HG02763 (cell line): ENCODE measurements at regions not wholly inside any gene's neighbourhood (a gene's known extent, or its start where the extent isn't known, plus 50 kb on each side); places are given as distances from the start of the nearest gene placed in this dataset.

Experiments
- ATAC-seq: cut with Tn5 transposase; IDR thresholded peaks from one replicate; pipeline ENCODE4 v1.9.1; 2021; ENCODE audit warnings: mild to moderate bottlenecking, moderate library complexity; ENCODE audit not compliant: unreplicated experiment

DNA sequence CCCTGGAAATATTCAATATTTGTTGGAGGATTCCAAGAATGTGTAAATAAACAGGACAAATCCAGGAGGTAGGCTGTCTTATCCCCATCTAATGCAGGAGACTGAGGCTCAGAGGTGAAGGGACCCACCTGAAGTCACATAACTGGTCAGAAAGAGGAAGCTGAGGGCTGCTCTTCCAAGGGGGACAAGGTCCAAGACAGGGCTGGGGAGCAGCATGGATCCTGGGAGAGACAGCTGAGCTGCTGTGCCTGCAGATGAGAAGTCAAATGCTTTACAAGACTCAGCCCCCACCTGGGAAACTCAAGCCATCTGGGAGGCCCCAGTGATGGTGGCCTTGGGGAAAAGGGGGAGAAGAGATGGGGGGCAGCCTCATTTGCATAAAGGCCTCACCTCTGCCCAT lies 224.4 kb downstream of the PTPRU start:
- no peak for ATAC-seq

DNA sequence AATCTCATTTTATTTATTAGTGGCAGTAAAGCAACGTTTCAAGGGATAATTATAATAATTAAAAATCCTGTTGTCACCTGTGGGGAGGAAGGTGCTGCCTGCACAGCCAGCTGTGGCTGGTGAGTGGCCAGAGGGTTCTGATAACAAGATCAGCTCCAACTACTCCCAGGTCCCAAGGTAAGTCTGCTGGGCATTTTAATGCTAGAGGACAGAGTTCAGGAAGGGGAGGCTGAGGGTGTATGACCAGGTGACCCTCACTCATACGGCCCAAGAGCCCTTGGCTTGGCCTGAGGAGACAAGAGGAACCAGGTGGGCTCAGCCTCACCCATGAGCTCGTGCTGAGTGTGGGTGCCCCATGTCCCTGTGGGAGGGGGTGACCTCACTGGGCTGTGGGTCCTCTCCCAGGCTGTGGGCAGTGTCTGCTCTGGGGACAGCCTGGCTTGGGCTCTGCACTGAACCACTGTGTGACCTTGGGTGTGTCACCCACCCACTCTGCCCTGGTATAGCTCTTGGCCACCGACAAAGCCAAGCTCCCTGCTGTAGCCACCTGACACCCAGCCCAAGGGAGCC lies 223.8 kb downstream of the PTPRU start:
- no peak for ATAC-seq

DNA sequence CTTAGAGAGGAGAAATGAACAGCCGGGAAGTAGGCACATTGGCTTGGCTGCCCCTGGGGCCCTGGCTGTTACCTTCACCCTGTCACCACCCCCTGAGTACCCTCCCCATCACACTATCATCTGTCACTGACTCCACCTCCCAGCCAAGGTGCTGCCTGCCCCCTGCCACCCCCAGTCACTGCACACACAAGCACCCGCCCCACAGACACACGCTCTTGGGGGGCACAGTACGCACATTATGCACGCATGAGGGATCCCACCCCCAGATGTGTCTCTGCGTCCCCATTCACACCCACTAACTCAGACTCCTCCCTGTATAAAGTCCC lies 223.3 kb downstream of the PTPRU start:
- ATAC-seq: no peak

DNA sequence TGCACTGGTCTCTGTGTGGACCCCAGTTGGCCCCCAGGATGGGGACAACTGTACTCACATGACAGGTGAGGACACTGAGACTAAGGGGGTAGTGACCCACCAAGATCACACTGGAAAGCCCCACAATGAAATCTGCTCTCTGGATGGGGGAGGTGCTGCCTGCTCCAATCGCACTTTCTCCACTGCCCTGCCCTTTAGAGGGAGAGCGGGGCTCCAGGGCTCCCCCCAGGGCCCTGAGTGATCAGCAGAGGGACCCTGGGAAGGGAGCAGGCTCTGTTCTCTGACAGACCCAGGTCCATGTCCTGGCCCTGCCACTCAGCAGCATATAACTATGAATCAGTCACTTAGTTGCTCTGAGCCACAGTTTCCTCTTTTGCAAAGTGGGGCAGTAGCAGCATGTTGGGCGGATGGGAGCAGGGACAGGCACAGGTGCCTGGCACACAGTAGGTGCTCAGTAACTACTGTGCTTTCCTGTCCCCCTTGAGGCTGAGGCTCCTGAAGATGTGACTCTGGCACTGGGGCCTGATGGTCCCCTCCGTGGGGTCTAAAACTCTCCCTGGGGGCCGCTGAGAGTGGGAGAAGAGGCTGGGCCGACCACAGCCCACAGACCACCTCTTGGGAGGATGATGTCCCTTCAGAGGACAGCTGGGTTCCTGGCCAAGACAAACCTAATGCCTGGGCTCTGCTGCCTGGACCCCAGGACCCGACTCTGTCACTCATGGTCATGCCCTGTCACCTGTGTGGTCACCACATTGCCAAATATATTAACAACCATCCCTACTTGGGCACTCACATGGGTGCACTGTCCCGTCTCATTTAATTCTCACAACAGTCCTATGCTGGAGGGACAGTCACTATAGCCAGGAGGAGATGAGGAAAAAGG lies 222.7 kb downstream of the PTPRU start:
- no peak for ATAC-seq

DNA sequence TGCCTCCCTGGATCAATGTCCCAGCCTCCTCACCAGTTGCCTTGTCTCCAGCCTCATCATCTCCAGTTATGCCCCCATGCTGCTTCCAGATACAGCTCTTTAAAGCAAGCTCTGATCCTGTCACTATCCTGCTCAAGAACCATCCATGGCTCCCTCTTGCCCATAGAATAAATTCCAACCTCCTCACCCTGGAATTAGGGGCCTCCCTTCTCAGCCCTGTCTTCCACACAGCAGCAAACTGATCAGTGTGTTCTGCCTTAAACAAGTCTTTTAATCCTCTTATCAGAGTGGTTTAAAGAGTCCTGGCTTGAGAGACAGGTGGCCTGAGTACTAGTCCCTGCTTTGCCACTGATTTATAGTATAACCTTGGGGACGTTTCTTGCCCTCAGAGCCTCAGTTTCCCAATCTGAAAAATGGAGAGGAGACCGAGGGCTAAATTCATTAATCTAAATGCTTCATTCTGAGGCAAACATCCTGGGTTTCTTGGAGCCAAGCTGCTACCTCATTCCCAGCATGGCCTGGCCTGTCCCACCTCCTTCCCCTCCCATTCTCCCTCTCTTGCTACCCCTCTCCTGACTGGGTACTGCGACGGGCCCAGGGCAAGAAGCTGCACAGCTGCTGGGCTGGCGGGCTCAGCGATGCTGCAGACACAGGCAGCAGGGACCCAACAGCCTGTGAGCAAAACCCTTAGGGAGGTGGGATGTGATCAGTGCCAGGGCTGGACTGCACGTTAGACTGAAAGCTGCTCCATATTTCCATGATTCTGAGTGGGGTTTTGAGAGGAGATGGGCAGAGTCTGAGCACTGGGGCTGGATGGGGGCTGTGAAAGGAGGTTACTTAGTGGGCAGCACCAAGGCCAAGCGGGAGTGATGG lies 221.4 kb downstream of the PTPRU start:
- ATAC-seq: no peak

DNA sequence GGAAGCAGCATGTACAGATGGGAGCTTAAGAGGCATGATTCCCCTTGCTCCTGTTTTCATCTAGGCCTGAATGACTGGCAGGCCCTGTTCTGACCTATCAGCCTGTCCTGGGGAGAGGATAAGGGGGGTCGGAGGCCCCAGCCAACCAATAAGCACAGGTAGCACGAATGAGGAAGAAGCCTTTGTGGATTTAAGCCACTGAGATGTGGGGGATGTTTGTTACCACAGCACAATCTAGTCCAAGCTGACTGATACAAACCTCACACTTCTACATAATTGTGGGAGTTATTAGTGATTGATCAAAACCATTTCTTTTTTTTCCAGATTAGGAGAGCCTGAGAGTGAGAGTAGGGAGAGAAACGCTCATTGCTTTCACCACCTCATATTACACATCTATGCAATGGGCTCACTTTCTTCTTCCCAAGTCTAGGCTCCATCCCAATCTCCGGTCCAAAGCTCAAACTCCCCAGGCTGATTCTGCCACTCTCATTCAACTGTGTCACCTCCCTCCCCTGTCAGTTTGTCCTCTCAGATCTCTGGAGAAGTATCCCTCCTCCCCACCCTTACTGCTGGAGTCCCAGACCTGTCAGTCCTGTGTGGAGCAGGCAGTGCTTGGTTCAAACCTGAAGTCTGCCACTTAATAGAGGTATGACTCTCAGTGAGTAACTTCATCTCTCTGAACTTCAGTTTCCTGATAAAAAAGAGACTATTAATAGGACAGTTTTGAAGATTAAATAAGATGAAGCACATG lies 220.5 kb downstream of the PTPRU start:
- ATAC-seq: no peak

DNA sequence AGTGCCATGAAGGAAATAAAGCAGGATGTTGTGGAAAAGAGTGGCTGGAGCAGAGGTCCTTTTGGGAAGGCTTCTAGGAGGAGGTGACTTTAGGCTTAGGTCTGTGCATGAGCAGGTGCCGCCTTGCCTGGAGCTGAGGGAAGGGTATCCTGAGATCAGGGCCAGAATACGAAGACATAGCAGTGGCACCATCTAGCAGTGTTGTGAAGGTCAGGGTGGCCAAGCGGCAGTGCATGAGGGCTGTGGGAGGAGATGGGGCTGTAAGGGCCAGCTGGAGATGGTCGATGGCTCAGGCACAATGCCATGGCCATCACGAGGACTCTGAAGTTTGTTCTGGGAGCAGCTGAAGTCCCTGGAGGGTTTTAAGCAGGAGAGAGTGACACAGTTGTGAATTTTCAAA lies 219.5 kb downstream of the PTPRU start:
- no peak for ATAC-seq

DNA sequence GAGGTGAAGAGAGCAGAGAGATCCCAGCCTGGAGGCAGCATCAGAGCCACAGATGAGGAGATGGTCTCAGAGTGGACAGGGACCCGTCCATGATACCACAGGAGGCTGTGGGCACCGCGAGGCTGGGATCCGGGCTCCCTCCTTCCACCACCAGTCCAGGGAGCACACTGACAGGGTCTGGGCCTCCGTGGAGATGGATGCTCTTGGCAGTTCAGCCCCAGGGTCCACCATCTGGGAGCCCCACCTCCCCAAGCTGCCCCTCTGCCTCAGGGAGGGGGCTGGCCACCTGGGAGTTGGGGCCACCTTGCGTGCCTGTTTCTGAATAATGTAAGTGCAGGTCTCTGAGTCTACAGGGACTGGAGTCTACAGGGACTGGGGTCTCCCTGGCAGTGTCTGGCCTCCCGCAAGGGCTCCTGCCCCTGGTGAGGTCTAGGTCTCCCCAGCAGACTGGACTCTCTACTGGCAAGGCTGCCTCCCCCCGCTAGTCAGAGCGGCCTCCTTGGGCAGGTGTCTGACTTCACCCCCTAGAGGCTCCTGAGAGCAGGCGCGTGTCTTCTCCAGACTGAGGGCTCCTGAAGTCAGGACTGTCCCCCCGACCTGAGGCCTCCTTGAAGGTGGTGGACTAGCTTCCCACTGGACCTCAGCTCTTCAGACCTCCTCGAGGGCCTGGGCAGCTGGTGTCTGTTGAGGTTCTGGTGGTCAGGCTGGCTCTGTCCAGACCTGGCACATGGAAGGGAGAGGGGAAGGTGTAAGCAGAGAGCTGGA lies 218.5 kb downstream of the PTPRU start:
- ATAC-seq: no peak

DNA sequence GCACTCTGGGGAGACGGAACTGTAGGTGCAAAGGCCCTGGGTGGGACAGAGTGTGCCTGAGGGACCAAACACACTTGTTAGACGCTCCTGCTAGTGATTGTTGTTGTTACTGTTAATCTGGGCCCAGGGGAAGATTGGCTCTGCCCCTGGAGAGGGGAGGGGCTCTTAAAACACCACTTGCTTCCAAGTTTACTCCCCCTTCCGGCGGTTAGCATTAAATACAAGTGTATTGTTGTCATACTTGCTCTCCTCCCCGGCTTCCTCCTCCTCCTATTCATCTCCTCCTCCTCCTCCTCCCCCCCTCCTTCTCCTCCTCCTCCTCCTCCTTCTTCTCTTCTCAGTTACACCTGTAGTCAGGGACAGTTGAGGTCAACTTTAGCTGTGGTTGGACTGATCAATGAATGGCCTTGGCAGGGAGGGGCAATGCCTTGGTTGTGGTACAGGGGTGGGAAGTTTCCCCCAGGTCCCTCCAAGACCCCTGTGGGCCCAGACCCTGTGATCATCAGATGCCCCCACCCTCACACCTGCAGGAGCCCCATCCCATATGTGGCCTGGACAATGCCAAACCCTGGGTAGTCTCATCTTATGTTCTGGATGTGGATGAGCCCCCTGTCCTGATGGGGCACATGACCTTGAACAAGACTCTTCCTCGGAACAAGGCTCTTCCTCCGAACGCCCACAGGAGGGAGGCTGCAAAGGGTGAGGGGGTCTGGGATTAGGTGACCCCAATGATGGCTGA lies 217.3 kb downstream of the PTPRU start:
- ATAC-seq: no peak

DNA sequence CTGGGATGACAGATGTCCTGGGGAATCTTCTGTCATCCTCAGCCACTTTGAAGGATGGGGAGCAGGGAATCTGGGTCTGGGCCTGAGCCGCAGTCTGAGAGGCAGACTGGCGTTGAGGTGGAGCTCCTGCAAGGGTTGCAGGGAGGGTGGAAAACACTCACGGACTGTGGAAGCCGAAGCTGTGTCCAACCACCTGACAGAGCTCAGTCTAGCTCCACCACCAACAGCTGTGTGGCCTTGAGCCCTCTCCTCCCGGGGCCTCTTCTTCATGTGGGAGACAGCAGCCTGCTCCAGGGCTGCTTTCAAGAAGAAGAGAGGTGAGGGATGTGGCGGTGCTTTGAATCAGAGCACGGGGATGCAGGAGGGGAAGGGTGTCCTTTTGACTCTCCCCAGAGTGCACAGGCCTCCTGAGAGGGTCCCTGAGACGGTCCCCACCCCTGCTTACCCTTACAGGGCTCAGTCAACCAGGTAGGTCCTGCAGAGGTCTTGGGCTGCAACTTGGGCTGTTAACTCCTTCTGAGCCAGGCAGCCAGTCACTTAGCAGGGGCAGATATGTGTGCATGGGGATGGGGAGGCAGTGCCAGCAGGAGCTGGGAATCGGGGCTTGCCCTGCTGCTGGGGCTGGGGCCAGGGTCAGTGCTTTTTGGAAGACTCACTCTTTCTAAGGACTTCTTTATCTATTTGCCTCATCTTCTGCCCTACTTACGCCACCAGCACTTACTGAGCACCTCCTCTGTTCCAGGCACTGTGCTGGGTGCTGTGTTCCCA lies 216.3 kb downstream of the PTPRU start:
- no peak for ATAC-seq

DNA sequence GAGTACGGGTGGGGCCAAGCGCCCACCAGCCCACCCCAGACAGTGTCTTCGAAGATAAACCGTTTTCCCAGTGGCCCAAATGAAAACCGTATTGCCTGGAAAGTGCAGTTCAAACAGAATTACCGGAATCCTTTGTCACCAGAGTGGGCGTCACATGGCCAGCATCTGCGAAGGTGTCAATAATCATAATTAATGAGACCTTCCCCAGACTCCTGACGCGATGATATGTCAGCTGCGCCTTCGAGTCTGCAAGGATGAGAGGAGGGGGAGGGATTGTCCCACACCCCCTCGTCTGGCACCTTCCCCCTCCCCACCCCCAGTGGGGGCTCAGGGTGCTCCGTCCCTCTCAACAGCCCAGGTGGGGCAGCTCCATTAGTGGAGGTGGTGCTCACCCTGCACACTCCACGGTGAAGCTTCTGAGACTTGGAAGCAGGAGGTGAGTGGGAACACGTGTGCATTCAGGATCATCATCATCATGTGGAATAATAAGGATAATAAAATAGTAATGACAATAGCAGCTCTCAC lies 215.1 kb downstream of the PTPRU start:
- no peak for ATAC-seq

DNA sequence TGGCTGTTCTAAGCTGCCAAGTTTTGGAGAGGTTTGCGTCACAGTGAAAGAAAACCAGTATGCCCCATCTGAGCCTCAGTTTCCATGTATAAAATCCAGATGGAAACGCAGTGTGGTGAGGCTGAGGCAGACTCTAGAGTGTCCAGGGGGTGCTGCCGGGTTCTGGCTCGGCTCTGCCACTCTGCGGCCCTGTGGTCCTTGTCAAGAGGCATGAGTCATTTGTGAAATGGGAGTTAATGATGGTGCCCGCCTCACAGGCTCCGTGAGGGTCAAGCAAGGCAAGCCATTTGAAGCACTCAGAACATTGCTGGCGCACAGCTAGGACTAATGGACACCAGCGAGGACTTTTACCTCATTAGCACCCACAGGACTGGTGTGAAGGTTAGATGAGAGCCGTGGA lies 214.3 kb downstream of the PTPRU start:
- no peak for ATAC-seq

DNA sequence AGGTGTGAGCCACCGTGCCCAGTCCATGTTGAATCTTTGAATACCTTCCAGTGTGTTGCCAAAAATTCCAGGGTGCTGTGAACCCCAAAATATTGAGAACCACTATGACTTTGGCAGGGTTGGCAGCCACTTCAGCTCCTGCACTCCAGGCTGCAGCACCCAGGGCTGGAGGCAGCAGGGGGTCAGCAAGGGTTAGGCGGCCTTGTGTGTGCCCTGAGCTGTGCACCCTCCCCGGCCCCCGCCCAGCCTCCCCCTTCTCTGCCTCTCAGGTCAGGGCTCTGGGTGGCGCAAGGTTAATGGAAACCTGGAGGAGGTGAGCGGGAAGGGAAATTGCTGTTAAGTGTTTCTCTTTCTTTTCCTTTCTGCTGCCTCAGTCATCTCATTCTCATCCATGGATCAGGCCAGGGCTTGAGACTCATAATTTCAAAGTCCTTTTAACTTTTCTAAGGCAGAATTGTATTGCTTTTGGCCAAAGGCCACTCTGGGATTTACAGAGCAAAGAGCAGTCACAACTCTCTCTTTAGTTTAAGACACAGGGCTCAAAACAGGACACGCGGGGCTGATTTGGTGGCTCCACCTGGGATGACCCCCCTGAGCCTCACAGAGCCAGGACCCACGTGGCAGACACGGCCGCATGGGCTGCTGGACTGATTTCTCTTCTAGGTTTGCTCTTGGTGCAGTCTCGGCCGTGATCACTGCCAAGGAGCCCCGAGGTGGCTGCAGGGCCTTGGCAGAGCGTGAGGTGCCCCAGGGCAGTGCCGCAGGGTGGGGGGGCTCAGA lies 212.3 kb downstream of the PTPRU start:
- ATAC-seq: no peak

DNA sequence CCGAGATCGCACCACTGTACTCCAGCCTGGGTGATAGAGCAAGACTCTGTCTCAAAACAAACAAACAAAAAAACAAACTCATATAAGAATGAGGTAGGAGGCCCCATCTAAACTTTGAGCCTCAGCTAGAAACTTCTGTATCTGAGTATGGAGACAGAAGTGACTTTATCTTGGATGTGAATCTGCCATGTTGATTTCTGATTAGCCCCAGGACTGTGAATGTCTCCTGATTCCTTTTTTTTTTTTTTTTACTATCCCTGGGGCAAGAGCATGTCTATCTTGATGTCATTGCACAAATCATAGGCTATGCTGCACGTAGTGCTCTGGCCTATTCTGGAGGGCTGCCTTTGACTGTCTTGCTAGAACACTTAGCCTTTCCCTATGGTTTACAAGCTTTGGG lies 211.0 kb downstream of the PTPRU start:
- no peak for ATAC-seq

DNA sequence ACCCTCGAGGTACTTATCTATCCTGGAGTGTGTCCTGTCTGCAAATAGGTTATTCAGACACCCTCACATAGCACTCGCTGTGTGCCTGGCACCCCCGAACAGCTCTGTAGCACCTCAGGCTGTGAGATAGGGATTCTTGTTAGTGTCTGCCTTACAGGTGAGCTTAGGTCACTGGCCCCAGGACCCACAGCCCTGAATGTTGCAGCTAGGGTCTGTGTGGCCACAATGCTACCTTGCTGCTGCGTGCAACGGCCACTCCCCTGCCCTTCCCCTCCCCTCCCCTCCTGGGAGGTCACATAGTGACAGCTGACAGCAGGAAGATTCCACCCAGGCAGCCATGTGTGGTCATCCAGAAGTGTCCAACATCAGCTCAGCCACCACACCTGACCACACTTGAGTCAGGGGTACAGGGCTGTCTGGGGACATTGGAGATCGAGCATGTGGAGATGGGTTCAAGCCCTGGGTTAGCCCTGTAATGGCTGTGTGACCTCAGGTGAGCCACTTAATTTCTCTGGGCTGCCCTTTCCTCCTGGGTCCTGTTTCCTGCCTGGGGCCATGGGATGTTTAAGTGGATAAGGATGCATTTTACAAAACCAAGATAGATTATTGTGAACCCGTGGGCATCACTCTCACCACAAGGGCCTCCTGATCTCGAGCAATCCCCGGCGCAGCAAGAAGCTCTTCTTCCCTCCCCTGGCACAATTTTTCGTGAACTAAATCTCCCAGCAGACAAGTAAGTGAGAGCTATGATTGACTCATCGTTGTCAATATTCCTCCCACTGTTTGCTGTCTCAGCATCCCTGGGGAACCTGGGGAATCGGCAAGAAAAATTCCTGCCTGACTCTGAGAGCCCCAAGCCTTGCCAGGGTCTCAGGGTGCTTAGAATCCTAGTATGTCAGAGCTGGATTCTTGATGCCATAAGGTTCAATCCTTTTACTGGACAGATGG lies 208.7 kb downstream of the PTPRU start:
- ATAC-seq: no peak

DNA sequence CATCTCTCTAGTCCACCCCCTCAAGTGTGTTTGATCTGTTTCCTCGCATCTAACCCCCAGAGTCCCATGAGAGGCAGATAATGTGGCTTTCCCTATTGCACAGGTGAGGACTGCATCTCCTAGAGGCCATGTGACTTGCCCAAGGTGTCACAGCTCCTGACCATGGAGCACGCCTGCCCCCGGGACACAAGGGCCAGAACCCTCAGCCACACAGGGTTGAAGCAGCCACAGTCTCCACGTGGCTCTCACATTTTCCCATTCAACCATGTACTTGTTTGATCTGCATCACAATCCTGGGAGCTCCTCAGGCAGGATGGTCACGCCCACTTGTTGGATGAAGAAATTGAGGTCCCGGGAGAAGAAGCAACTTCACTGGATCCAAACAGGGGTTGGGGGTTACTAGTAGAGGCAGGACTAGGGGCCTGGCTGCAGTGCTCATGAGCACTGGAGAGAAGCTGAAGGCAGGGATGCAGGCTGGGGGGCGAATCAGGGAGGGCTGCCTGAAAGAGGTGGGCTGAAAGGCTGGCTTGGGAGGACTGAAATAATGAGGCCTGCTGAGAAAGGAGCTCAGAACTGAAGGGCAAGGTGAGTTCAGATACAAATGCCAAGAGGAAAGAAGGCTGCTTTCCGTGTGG lies 207.9 kb downstream of the PTPRU start:
- no peak for ATAC-seq
